ENCODE measurements at regions not wholly inside any gene's neighbourhood (a gene's known extent, or its start where the extent isn't known, plus 50 kb on each side); places are given as distances from the start of the nearest gene placed in this dataset.

- H3K4me3 ChIP-seq, result no peak overlapping the region
- no peaks in the 10 kb centered on the region for H3K9me3 ChIP-seq
- no peaks in the 10 kb centered on the region for H3K36me3 ChIP-seq
- H3K4me1 ChIP-seq, result peaks cover 24% of the 10 kb centered on the region
- ATAC-seq, result no peak
- H3K27me3 ChIP-seq (ENCODE audit: low read depth), result no peaks in the 10 kb centered on the region
- no peak for TF ChIP-seq CTCF (IDR thresholded peaks at IDR 0.05)
- no peak for DNase-seq
- intact Hi-C loops (cut with DNase I), result no loop called here
- no peak overlapping the region for H3K27ac ChIP-seq
Observed at GRCh38 chr9:134216961-134217360, 52.6 kb upstream of the RNU6ATAC start.

GRCh38 chr9:134217431-134218210 is 53.3 kb upstream of the RNU6ATAC start:
- no peak for ATAC-seq
- Histone ChIP-seq H3K27ac (no peak overlapping the region), H3K4me3 (no peak overlapping the region), H3K36me3 (no peaks in the 10 kb centered on the region), H3K9me3 (no peaks in the 10 kb centered on the region), H3K27me3 (ENCODE audit: low read depth) (no peaks in the 10 kb centered on the region), H3K4me1 (peaks cover 24% of the 10 kb centered on the region)
- intact Hi-C loops (cut with DNase I), result no loop called here
- TF ChIP-seq CTCF (IDR thresholded peaks at IDR 0.05), result peak; percentile 9
- DNase-seq, result no peak

GRCh38 chr9:134218230-134218629 is 53.9 kb upstream of the RNU6ATAC start:
- Histone ChIP-seq H3K4me1 (peaks cover 24% of the 10 kb centered on the region), H3K27me3 (ENCODE audit: low read depth) (no peaks in the 10 kb centered on the region), H3K4me3 (no peak overlapping the region), H3K27ac (no peak overlapping the region), H3K36me3 (no peaks in the 10 kb centered on the region), H3K9me3 (no peaks in the 10 kb centered on the region)
- intact Hi-C loops (cut with DNase I), result no loop called here
- ATAC-seq (no peak), DNase-seq (no peak)
- no peak for TF ChIP-seq CTCF (IDR thresholded peaks at IDR 0.05)

GRCh38 chr9:134219646-134220060 is 55.3 kb upstream of the RNU6ATAC start:
- ATAC-seq, result no peak
- intact Hi-C loops (cut with DNase I), result no loop called here
- H3K4me1 ChIP-seq, result peaks cover 23% of the 10 kb centered on the region
- TF ChIP-seq CTCF (IDR thresholded peaks at IDR 0.05), result no peak
- H3K36me3 ChIP-seq, result no peaks in the 10 kb centered on the region
- H3K9me3 ChIP-seq, result no peaks in the 10 kb centered on the region
- peak; percentile 42 for DNase-seq
- no peaks in the 10 kb centered on the region for H3K27me3 ChIP-seq (ENCODE audit: low read depth)
- H3K27ac ChIP-seq, result no peak overlapping the region
- no peak overlapping the region for H3K4me3 ChIP-seq

GRCh38 chr9:134220311-134220710 is 55.9 kb upstream of the RNU6ATAC start:
- peak; percentile 40 for DNase-seq
- Histone ChIP-seq H3K27me3 (ENCODE audit: low read depth) (no peaks in the 10 kb centered on the region), H3K9me3 (no peaks in the 10 kb centered on the region), H3K36me3 (no peaks in the 10 kb centered on the region), H3K27ac (no peak overlapping the region), H3K4me1 (peaks cover 16% of the 10 kb centered on the region), H3K4me3 (no peak overlapping the region)
- intact Hi-C loops (cut with DNase I), result no loop called here
- TF ChIP-seq CTCF (IDR thresholded peaks at IDR 0.05), result no peak
- no peak for ATAC-seq

Measured in lower lobe of right lung (tissue), 2 donors.